ENCODE measurements at regions not wholly inside any gene's neighbourhood (a gene's known extent, or its start where the extent isn't known, plus 50 kb on each side); places are given as distances from the start of the nearest gene placed in this dataset.

DNA sequence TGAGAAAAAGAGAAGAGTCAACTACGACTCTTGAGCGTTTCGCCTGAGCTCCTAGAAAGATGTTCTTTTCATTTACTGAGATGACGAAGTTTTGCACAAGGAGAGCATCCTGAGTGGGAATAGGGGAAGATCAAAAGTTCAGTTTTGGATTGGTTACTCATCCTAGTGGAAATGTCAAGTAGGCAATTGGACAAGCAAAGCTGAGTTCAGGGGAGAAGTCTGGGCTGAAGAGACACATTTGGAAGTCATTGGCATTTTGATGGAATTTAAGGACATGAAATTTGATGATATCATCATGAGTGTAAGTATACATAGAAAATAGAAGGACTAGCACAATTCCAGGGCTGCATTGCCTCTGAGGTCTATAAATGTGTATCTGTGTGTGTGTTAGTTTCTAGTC, 416.6 kb downstream of the RAD51AP2 start:
- no peak overlapping the region for H3K4me3 ChIP-seq (ENCODE audit: low read depth, low read length)
- no peak for DNase-seq (ENCODE audit: low read depth)
- TF ChIP-seq, protein P1, sequence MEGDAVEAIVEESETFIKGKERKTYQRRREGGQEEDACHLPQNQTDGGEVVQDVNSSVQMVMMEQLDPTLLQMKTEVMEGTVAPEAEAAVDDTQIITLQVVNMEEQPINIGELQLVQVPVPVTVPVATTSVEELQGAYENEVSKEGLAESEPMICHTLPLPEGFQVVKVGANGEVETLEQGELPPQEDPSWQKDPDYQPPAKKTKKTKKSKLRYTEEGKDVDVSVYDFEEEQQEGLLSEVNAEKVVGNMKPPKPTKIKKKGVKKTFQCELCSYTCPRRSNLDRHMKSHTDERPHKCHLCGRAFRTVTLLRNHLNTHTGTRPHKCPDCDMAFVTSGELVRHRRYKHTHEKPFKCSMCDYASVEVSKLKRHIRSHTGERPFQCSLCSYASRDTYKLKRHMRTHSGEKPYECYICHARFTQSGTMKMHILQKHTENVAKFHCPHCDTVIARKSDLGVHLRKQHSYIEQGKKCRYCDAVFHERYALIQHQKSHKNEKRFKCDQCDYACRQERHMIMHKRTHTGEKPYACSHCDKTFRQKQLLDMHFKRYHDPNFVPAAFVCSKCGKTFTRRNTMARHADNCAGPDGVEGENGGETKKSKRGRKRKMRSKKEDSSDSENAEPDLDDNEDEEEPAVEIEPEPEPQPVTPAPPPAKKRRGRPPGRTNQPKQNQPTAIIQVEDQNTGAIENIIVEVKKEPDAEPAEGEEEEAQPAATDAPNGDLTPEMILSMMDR (conservative IDR thresholded peaks at IDR 0.05; ENCODE audit: low read depth, low read length): no peak

DNA sequence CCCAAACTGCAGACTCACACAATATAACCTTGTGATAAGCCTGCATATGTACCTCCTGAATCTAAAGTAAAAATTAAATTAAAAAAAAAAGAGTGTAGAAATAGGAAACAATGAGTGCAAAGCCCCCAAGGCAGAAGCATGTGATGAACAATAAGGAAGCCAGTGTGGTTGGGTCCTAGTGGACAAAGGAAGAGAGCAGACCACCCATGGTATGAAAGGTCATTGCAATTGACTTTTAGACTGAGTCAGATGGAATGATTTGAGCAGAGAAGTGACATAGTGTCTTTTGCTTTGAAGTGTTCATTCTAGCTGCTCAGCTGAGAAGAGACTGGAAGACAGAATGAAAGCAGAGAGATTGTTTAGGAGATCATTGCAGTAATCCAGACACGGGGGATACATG, 417.1 kb downstream of the RAD51AP2 start:
- TF ChIP-seq, protein P1 (conservative IDR thresholded peaks at IDR 0.05; ENCODE audit: low read depth, low read length): no peak
- no peak for DNase-seq (ENCODE audit: low read depth)
- H3K4me3 ChIP-seq (ENCODE audit: low read depth, low read length): no peak overlapping the region

DNA sequence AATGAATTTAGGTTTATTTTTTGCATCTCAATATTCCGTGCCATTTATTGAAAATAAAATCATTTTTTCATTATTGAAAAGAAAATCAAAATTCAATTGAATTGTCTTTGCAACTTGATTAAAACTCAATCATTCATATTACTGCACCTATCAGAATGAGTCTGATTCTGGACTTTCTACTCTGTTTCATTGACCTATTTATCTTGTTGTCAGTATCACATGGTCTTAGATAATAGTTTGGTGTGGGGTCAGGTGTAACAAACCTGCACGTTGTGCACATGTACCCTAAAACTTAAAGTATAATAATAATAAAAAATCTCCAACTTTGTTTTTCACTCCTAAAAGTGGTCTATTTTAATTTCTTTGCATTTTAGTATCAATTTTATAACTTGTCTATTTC, 422.9 kb downstream of the RAD51AP2 start:
- no peak for DNase-seq (ENCODE audit: low read depth)
- TF ChIP-seq, protein P1 (conservative IDR thresholded peaks at IDR 0.05; ENCODE audit: low read depth, low read length): no peak
- H3K4me3 ChIP-seq (ENCODE audit: low read depth, low read length): no peak overlapping the region

GRCh38 chr2:17093712-17094111, 424.5 kb downstream of the RAD51AP2 start:
- H3K4me3 ChIP-seq (ENCODE audit: low read depth, low read length): no peak overlapping the region
- TF ChIP-seq, protein P1 (conservative IDR thresholded peaks at IDR 0.05; ENCODE audit: low read depth, low read length): no peak
- no peak for DNase-seq (ENCODE audit: low read depth)

DNA sequence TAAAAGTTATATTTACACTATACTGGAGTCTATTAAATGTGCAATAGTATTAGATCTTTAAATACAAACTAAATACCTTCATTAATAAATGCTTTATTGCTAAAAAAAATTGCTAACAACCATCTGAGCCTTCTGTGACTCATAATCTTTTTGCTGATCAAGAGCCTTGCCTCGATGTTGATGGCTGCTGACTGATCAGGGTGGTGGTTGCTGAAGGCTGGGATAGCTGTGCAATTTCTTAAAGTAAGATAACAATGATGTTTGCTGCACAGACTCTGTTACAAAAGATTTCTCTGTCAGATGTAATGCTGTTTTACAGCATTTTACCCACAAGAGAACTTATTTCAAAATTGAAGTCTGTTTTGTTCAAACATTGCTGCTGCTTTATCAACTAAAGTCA, 421.4 kb upstream of the CYRIA start:
- TF ChIP-seq, protein P1 (conservative IDR thresholded peaks at IDR 0.05; ENCODE audit: low read depth, low read length): no peak
- no peak overlapping the region for H3K4me3 ChIP-seq (ENCODE audit: low read depth, low read length)
- no peak for DNase-seq (ENCODE audit: low read depth)

DNA sequence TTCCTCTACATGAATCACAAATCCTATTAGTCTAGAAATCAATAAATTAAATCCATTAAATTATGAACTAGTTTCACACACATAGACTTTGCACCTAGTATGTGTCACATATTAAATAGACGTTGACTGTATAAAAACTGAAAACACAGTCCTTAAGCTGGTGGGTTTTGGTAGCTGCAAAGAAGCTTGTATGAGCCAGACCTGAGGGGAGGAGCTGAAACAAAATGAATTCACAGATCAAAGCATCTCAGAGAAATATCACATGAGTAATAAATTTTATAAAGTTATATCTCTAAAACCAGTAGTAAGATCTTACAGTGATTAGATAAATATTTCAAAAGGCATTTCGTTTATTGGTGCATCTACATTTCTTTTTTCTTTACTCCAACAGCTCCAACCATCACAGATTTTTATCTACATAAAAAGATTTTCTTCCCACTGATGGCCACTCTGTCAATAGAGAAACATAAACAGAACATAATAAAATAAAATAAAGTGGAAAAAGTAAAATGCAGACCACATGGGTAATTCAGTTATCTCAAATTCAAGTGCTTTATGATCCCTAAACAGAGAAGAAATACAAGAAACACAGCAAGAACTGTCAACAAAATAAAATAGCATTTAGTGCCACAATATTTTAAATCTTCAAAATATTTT, 420.0 kb upstream of the CYRIA start:
- no peak overlapping the region for H3K4me3 ChIP-seq (ENCODE audit: low read depth, low read length)
- TF ChIP-seq, protein P1 (conservative IDR thresholded peaks at IDR 0.05; ENCODE audit: low read depth, low read length): no peak
- DNase-seq (ENCODE audit: low read depth): no peak

GRCh38 chr2:17084877-17085276, 419.2 kb upstream of the CYRIA start:
- TF ChIP-seq, protein P1 (conservative IDR thresholded peaks at IDR 0.05; ENCODE audit: low read depth, low read length): no peak
- DNase-seq (ENCODE audit: low read depth): no peak
- no peak overlapping the region for H3K4me3 ChIP-seq (ENCODE audit: low read depth, low read length)
